IPS DF 4.7 (cell line): ENCODE measurements at regions not wholly inside any gene's neighbourhood (a gene's known extent, or its start where the extent isn't known, plus 50 kb on each side); places are given as distances from the start of the nearest gene placed in this dataset.

ENCODE experiments used
- DNase-seq: peaks from one replicate; pipeline ENCODE4 v3.0.0-alpha.2; 2013; ENCODE audit warnings: low spot score; ENCODE audit errors: extremely low read depth

DNA sequence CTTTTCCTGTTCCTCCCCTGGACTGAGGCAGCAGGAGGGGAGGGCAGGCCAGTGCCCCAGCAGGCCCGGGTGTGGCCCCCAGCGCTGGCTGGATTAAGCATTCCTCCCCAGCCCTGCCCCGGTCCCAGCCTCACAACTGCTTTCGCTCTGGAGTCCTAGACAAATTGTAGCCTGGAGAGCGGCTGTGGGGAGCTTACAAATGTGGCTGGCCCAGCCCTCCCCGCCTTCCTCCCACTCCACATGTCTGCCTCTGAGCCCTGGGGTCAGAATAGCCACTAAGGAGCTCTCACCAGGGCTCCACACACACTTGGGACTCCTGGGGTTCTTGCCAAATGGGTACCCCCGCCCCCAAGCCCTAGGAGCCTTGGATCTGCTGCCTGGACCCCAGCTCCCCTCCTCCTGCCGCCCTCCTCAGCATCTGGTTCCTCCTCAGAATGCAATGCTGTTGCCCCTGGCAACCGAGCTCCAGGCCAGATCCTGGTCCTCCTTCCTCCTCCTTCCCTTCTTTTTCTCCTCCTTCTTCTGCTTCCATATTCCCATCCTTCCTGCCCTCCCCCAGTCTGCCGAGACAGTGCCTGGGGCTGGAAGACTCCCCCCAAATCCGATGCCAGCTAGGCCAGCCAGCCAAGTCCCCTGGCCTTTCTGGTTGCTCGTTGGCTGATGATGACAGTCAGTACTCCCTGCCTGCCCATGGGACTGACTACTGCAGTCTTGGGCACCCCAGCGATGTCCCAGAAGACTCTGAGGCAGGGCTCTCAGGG lies 91.1 kb downstream of the LINGO1 start:
- no peak for DNase-seq

DNA sequence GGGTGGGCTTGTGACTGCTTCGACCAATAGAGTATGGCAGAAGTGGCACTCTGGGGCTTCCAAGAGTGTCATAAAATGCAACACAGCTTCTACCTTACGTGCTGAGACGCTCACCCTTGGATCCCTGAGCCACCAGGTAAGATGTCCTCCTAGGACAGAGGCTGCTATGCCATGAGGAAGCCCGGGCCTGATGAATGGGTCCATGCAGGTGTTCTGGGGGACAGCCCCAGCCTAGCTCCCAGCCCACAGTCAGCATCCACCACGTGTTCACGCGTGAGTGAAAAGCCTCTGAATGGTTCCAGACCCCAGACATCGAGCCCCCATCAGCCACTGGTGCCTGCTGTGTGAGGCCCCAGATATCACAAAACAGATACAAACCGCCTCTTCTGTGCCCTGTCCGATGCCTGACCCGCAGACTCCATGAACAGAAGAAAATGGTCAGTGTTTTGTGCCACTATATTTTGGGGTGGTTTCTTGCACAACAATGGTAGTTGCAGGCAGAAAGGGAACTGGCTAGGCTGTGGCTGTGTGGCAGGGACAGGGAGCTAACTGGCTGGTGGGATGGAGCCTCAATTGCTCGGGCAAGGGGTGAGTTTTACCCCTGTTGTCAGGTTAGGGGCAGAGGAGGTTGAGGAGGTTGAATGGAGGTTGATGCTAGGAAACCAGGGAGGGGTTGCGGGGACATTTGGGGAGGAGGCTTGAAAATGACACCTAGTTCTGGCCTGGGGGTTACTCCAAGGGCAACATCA lies 92.2 kb downstream of the LINGO1 start:
- no peak for DNase-seq

DNA sequence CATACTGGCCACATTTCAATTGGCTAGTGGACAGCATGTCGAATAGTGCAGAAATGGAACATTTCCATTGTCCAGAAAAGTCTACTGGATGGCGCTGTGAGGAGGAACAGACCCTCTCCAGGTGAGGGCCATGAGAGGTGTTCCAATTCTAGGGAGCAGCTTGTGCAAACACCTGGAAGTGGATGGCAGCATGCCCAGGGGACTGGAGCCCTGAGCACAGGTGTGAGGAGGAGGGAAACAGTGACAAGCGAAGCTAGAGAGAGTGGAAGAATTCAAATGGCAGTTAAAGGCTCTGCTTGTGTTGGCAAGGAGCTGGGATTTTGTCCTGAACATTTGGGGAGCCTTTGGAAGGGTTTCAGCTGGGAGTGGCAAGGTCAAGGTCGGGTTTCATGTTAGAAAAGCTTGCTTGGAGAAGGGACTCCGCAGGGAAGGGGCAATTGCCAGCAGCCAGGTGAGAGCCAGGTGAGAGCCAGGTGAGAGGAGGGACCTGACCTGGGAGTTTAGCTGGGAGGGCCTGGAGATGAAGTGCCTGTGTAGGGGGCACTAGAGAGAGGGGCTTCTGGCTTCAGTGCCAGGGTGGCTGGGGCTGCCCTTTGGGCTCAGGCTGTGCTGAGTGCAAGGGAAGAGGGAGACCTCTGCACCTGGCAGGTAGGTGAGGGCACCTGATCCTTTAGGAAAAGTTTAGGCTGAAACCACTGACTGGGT lies 93.8 kb downstream of the LINGO1 start:
- DNase-seq = no peak

DNA sequence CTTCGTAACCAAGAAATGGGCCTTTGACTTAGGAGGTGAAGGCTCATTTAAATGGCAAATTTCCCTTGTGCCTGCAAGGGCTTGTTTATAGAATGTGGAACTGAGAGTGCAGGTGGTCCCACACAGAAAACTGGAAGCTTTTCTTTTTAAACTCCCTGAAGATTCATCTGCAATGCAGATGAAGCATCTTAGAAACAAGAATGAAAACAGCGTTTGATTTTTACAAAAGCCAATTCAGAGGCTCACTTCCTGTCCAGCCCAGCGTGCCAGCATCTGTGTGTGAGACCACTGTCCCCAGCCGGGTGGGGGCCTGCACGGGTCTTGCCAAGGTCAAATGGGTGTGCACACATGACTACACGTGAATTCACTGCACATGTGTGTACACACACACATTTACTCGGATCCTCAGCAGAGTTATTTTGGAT lies 94.7 kb downstream of the LINGO1 start:
- DNase-seq = no peak

DNA sequence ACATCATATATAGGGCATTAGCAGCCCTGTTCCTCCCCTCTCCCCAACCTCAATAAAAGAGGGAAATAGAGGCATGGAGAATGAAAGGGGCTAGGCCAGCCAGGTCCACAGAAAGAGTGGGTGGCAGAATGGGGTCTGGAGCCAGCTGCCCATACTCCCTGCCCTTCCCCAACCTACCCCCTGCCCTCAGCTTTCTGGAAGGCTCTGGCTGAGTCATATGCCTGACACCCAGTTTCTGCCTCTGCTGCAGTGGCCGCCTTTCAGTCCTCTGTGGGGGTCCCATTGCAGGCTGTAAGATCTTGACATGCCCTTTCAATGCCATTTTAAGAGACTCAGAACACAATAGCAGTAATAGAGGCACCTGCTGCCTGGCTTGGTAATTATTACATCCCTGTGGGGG lies 95.7 kb downstream of the LINGO1 start:
- no peak for DNase-seq

DNA sequence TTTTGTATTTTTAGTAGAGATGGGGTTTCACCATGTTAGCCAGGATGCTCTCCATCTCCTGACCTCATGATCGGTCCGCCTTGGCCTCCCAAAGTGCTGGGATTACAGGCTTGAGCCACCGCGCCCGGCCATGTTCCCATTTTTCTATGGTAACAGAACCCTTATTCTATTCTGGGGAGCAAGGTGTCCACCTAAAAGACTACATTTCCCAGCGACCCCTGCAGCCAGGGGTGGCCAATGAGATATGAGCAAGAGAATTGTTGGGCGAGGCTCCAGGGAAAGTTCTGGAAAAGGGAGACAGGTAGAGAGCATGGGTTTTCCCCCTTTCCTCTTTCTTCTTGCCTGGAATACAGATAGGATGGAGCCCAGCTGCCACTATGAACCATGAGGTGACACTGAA lies 96.9 kb downstream of the LINGO1 start:
- no peak for DNase-seq
